NCI-H345 treated with DMSO at 0.1 percent for 48 hours (cell line): ENCODE measurements at regions not wholly inside any gene's neighbourhood (a gene's known extent, or its start where the extent isn't known, plus 50 kb on each side); places are given as distances from the start of the nearest gene placed in this dataset.

Experiments
- DNase-seq: peaks from one replicate; lab custom pipeline; 2025; ENCODE audit not compliant: unreplicated experiment; lab: John Stamatoyannopoulos, UW

- no peak for DNase-seq
Observed at GRCh38 chr16:85254051-85254450, 141.8 kb upstream of the CIBAR2 start.

DNA sequence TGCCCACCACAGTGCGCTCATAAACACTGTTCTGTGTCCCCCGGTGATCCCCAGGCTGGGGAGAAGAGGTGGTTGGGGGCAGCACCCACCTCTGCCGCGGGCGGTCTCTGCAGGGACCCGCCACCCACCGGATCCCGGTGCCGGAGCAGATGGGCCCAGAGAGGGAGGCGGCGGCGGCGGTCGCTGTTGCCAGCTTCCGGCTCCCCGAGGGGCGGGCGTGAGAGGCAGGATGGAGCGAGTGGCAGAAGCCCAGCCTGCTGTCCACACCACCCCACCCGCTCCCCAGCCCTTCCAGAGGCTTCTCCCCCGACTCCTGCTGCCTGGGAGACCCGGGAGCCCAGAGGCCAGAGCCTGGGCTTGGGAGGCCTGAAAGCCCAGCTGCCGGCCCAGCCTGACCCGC is 142.6 kb upstream of the CIBAR2 start:
- DNase-seq, result no peak

DNA sequence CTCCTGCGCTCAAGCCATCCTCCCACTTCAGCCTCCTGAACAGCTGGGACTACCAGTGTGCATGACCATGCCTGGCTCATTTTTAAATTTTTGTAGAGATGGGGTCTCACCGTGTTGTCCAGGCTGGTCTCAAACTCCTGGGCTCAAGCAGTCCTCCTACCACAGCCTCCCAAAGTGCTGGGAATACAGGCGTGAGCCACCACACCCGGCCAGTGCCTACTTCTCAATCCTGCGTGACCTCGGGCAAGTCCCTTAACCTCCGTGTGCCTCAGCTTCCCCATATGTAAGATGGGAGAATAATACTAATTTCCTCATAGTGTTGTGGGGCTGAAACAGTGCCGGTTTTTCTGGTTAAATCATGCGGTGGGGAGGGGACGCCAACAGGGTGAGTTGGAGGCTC is 143.5 kb upstream of the CIBAR2 start:
- DNase-seq, result no peak

DNA sequence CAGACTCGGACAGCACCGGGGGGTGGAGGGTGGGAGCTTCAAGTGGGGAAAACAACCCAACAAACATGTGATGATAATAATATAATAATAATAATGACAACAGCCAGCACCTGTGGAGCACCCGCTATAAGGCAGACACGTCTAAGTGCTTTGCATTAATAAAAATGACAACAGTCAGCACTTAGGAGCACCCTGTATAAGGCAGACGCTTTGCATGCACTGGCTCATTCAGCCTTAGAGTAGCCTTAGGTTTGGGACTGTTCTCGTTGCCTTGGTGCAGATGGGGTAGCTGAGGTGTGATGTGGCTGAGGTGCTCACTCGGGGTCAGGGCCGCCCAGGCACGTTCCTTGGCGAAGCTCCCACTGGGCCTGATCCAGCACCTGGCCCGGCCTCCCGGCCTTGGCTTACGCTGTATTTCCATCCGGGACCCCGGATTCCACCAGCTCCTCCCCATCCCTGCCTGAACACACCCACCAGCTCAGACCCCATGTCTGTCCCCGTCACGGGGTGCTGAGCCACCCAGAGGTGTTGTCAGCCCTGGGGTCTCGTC is 144.0 kb upstream of the CIBAR2 start:
- DNase-seq, result no peak

GRCh38 chr16:85257483-85257882 is 145.2 kb upstream of the CIBAR2 start:
- DNase-seq, result no peak

- DNase-seq, result no peak
Observed at GRCh38 chr16:85258166-85258565, 145.9 kb upstream of the CIBAR2 start.

DNA sequence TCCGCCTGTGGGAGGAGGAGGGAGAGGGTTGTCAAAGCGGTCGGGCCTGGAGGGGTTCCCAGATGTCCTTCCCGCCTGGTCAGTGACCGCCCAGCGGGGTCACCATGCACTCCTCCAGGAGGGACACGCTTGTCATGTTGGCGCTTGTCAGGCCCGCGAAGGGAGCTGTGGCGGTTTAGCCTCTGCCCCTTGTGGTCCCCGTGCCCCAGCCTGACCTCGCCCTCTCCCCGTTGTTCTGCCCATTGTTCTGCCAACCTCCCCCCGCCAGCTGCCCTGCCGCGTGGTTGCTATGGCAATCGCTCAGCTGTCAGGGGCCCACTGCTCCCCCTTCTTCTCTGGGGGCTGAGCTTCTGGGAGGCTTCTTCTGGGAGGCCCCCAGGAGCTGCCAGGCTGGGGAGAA is 146.4 kb upstream of the CIBAR2 start:
- no peak for DNase-seq

GRCh38 chr16:85259115-85259831 is 147.0 kb upstream of the CIBAR2 start:
- no peak for DNase-seq

- no peak for DNase-seq
Observed at GRCh38 chr16:85259832-85260167, 147.5 kb upstream of the CIBAR2 start.

DNA sequence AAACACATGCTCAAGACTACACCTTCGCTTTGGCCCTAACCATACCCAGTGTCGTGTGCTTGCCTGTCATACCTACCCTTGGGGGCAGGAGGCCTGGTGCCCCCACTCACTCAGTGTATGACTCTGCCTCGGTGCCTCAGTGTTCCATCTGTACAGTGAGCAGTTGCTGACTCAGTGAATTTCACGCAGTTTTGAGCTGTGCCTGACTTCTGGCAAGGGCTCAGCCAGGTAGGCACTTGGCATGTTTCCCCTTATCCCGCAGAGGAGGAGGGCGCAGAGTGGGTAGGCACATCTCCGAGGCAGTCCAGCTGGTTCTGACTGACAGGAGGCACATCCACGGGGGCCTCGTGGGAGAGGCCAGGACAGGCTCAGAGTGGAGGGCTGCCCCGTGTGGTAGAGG is 148.9 kb upstream of the CIBAR2 start:
- DNase-seq, result no peak

GRCh38 chr16:85261657-85262557 is 149.6 kb upstream of the CIBAR2 start:
- DNase-seq, result no peak

- no peak for DNase-seq
Observed at GRCh38 chr16:85262558-85263238, 150.4 kb upstream of the CIBAR2 start.

DNA sequence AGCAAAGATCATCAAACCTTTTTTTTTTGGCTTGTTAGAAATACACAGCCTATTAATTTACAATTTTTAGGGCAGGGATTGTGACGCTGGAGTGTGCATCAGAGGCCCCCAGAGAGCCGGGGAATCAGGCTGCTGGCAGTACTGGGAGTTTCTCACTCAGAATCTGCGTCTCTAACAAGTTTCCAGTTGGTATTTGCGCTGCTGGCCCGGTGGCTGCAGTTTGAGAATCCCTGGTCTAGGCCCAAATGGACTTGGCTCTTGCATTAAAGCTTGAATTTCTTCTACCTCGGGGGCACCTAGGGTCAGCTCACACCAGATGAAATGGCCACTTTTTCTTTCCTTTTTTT is 150.9 kb upstream of the CIBAR2 start:
- no peak for DNase-seq

- DNase-seq, result no peak
Observed at GRCh38 chr16:85264752-85265151, 152.5 kb upstream of the CIBAR2 start.

- DNase-seq, result no peak
Observed at GRCh38 chr16:85265161-85265784, 153.0 kb upstream of the CIBAR2 start.

- DNase-seq, result no peak
Observed at GRCh38 chr16:85265810-85266209, 153.5 kb upstream of the CIBAR2 start.

GRCh38 chr16:85266857-85267256 is 154.6 kb upstream of the CIBAR2 start:
- DNase-seq, result no peak

GRCh38 chr16:85267414-85267945 is 155.2 kb upstream of the CIBAR2 start:
- no peak for DNase-seq

DNA sequence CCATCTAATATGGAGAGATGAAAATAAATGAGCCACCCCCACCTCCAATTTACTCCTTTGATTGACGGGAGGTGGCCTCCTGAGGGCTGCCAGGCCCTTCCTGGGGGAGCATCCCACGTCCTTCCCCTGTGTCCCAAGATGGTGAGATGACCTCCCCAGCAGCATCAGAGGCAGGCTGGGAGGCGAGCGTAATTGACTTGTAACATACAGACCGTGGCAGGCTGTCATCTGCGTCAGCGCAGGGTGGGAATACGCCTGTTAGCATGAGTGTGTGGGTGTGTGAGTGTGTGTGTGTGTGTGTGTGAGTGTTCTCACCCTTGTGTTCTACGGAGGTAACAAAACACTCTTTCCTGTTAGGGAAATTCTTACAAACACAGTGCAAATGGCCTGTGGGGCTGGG is 156.9 kb upstream of the CIBAR2 start:
- no peak for DNase-seq

DNA sequence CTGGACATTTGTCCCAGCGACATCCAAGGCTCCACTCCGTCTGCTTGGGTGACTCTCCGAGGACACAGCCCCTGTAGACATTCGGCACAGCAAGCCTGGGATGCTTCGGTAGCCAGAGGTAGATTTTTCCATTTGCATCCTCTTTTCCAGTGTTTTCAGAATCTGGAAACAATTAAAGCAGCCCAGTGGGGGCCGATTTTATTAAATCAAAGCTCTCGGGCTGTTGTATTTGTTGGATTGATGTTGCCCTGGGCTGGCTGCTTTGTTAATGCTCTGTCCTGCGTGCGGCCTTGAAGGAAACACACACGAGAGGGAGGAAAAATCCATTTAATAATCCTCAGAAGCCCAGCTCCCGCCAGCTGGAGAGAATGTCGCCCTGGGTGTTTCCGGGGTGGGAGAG is 158.1 kb upstream of the CIBAR2 start:
- no peak for DNase-seq

DNA sequence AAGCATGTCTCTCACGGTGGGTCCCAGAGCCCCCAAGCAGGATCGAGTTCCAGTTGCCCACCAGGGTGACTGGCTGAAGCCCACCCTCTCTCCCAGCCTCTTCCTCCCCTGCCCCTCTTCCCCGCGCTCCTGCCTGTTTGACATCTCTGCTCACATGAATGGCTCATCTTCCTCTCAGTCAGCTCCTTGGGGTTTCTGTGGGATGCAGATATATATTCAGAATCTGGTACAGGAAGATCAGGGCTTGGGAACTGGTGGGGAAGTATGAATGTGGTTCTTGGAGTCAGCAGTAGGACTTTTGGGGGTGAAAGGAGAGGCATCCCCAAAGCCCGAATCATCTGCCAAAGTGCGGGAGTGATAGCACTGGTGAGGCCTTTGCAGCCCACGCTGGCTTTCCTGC is 158.9 kb upstream of the CIBAR2 start:
- no peak for DNase-seq
